Panc1 (cell line): ENCODE measurements at regions not wholly inside any gene's neighbourhood (a gene's known extent, or its start where the extent isn't known, plus 50 kb on each side); places are given as distances from the start of the nearest gene placed in this dataset.

Experiments
- CTCF ChIP-seq: fragments of 450-650 bp; IDR thresholded peaks from 2 replicates; pipeline ENCODE4 v1.5.1; 2017; ENCODE audit warnings: mild to moderate bottlenecking
- POLR2AphosphoS5 ChIP-seq: IDR thresholded peaks from 2 replicates; pipeline ENCODE4 v1.6.1; 2012; ENCODE audit warnings: mild to moderate bottlenecking, low read depth, low read length, moderate library complexity
- REST ChIP-seq, 2 experiments: IDR thresholded peaks; 2 replicates each; pipeline ENCODE4 v1.6.1; 2011 to 2012; ENCODE audit warnings: low read depth in 2 of 2, control low read depth in 1 of 2, low read length in 1 of 2, mild to moderate bottlenecking in 1 of 2, moderate library complexity in 1 of 2; ENCODE audit not compliant: insufficient read depth in 1 of 2
- SIN3A ChIP-seq: IDR thresholded peaks from 2 replicates; pipeline ENCODE4 v1.6.1; 2012; ENCODE audit warnings: low read depth, mild to moderate bottlenecking, low read length, moderate library complexity, borderline replicate concordance; ENCODE audit not compliant: insufficient read depth
- TCF7L2 ChIP-seq: IDR thresholded peaks from 2 replicates; pipeline ENCODE4 v1.6.1; 2011; ENCODE audit warnings: mild to moderate bottlenecking, low read depth, low read length, inconsistent platforms

- TF ChIP-seq CTCF: no peak
- no peak for TF ChIP-seq REST (IDR thresholded peaks at IDR 0.05; ENCODE audit: insufficient read depth in 1 of 2, low read depth in 2 of 2, low read length in 1 of 2)
- TF ChIP-seq SIN3A: no peak
- TF ChIP-seq TCF7L2: no peak
- TF ChIP-seq POLR2AphosphoS5: no peak
Measured at GRCh38 chr3:17808994-17809393, 66.6 kb upstream of the TBC1D5 start.
